GM12891 (cell line): ENCODE measurements at regions not wholly inside any gene's neighbourhood (a gene's known extent, or its start where the extent isn't known, plus 50 kb on each side); places are given as distances from the start of the nearest gene placed in this dataset.

Experiments used
- PAX5 ChIP-seq: IDR thresholded peaks from 2 replicates; pipeline ENCODE4 v1.6.1; 2011; ENCODE audit warnings: low read length, moderate library complexity, mild to moderate bottlenecking; ENCODE audit not compliant: insufficient read depth, severe bottlenecking
- POLR2A ChIP-seq: IDR thresholded peaks from 2 replicates; pipeline ENCODE4 v1.6.1; 2011; ENCODE audit warnings: low read depth, low read length, control low read depth
- POLR2AphosphoS5 ChIP-seq: IDR thresholded peaks from 2 replicates; pipeline ENCODE4 v1.6.1; 2011; ENCODE audit warnings: low read depth, low read length, control low read depth
- SPI1 ChIP-seq: IDR thresholded peaks from 2 replicates; pipeline ENCODE4 v1.6.1; 2011; ENCODE audit warnings: low read depth, low read length, control low read depth
- TAF1 ChIP-seq: IDR thresholded peaks from 2 replicates; pipeline ENCODE4 v1.6.1; 2011; ENCODE audit warnings: low read depth, low read length, control low read depth

GRCh38 chr13:108031865-108032264 is 183.5 kb downstream of the LIG4 start:
- TF ChIP-seq SPI1: no peak
- TF ChIP-seq POLR2A: no peak
- TF ChIP-seq POLR2AphosphoS5: no peak
- TF ChIP-seq TAF1: no peak
- TF ChIP-seq PAX5: no peak
